Urothelium cell line (cell line): ENCODE measurements at regions not wholly inside any gene's neighbourhood (a gene's known extent, or its start where the extent isn't known, plus 50 kb on each side); places are given as distances from the start of the nearest gene placed in this dataset.

ENCODE experiments used
- DNase-seq: peaks from one replicate; pipeline ENCODE4 v3.0.0; 2011; ENCODE audit warnings: low spot score, mixed read lengths
- FAIRE-seq: peaks from 2 replicates; lab custom pipeline; 2011; peaks lifted over from hg19 to GRCh38; lab: Jason Lieb, UNC

- DNase-seq (no peak), FAIRE-seq (no peak)
These were observed 91.3 kb upstream of the FAM171A1 start for GRCh38 chr10:15462253-15462897.

GRCh38 chr10:15461353-15462108 lies 90.4 kb upstream of the FAM171A1 start:
- DNase-seq (peak; percentile 23), FAIRE-seq (no peak)

- no peak for DNase-seq
- FAIRE-seq = no peak
These were observed 89.6 kb upstream of the FAM171A1 start for GRCh38 chr10:15460661-15461060.

GRCh38 chr10:15459218-15459617 lies 88.1 kb upstream of the FAM171A1 start:
- DNase-seq (no peak), FAIRE-seq (no peak)

- DNase-seq (no peak), FAIRE-seq (no peak)
These were observed 86.3 kb upstream of the FAM171A1 start for GRCh38 chr10:15457382-15457781.

- FAIRE-seq (no peak), DNase-seq (no peak)
These were observed 84.4 kb upstream of the FAM171A1 start for GRCh38 chr10:15455456-15455855.

GRCh38 chr10:15453926-15454325 lies 82.8 kb upstream of the FAM171A1 start:
- no peak for DNase-seq

GRCh38 chr10:15453457-15453856 lies 82.4 kb upstream of the FAM171A1 start:
- FAIRE-seq (no peak), DNase-seq (no peak)

More at GRCh38 chr10:15453926-15454325, 82.8 kb upstream of the FAM171A1 start:
- FAIRE-seq = peak; percentile 5

- no peak for DNase-seq
- FAIRE-seq = no peak
These were observed 81.5 kb upstream of the FAM171A1 start for GRCh38 chr10:15452545-15452944.

- DNase-seq = no peak
- FAIRE-seq = no peak
These were observed 80.3 kb upstream of the FAM171A1 start for GRCh38 chr10:15451137-15452094.

- FAIRE-seq = no peak
These were observed 77.5 kb upstream of the FAM171A1 start for GRCh38 chr10:15448598-15448997.

GRCh38 chr10:15445006-15445390 lies 73.9 kb upstream of the FAM171A1 start:
- no peak for DNase-seq
- FAIRE-seq = no peak

More at GRCh38 chr10:15448598-15448997, 77.5 kb upstream of the FAM171A1 start:
- no peak for DNase-seq

GRCh38 chr10:15444105-15445005 lies 73.3 kb upstream of the FAM171A1 start:
- FAIRE-seq (peak; percentile 59), DNase-seq (no peak)

- no peak for FAIRE-seq
- DNase-seq = no peak
These were observed 71.0 kb upstream of the FAM171A1 start for GRCh38 chr10:15442056-15442455.

GRCh38 chr10:15440204-15440711 lies 69.2 kb upstream of the FAM171A1 start:
- no peak for FAIRE-seq
- DNase-seq = no peak

GRCh38 chr10:15439341-15439842 lies 68.3 kb upstream of the FAM171A1 start:
- FAIRE-seq = no peak
- DNase-seq = peak; percentile 62

- no peak for DNase-seq
- no peak for FAIRE-seq
These were observed 65.6 kb upstream of the FAM171A1 start for GRCh38 chr10:15436696-15437095.

GRCh38 chr10:15433850-15434537 lies 62.9 kb upstream of the FAM171A1 start:
- FAIRE-seq = no peak

GRCh38 chr10:15432266-15432665 lies 61.2 kb upstream of the FAM171A1 start:
- no peak for DNase-seq
- no peak for FAIRE-seq

More at GRCh38 chr10:15433850-15434537, 62.9 kb upstream of the FAM171A1 start:
- DNase-seq = peak; percentile 50
